D341Med (cell line): ENCODE measurements at regions not wholly inside any gene's neighbourhood (a gene's known extent, or its start where the extent isn't known, plus 50 kb on each side); places are given as distances from the start of the nearest gene placed in this dataset.

Experiments
- DNase-seq: peaks from one replicate; pipeline ENCODE4 v3.0.0; 2012; ENCODE audit warnings: low spot score

DNA sequence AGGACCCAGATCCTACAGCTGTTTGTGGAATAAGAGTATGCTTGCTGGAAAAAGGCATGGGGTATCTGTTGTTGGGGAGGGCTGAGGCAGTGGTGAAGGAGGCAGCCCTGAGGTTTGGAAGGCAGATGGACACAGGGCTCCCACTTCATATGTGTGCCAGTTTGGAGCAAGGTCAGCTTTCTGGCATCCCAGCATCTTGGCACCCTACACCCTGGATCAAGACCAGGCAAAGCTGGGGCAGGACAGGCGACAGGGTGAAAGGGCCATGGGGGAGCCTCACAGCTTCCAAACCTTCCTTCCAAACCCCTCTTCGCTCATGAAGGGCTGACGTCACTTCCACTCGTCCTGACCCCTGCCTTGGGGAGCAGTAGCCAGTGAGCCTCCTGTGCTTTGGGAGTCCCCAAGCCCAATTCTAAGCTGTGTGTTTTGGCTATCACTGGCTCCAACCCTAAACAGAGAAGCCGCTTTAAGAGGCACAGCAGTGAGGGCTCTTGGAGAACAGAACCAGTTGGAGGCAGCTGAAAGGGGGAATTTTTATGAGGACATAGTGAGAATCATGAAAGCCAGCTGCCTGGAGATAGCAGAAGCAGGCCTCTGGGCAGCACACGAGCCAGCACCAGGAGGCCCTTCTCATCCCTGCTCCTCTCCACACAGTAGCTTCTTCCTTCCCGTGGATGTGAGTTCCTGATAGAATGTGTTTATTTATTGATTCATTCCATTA is 448.6 kb upstream of the CDH4 start:
- no peak for DNase-seq

DNA sequence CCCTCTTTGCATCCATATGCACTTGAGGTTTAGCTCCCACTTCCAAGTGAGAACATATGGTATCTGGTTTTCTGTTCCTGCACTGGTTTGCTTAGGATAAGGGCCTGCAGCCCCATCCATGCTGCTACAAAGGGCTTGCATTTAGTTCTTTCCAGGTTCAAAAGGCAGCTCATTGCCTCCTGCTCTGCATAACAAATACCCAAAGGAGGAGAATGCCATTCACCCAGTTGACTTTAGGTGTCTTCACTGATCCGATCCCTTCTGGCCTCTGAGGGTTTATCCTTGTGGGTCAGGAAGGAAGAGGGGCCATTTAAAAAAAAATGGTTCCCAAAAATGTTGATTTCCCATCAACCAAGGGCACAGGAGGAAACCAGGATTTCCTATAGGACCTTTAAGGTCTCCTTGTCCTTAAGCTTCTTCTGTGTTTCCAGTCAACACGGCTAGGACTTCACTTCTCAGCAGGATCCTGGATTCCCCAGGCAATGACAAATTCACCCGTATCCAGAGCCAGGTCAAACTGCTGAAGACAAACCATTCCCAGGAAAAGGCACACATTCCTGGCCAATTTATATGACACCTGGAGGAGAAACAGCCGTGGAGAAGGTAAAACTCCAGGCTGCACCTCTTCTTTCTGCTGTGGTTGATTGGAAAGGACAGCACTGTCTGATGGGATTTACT is 447.7 kb upstream of the CDH4 start:
- DNase-seq, result no peak

DNA sequence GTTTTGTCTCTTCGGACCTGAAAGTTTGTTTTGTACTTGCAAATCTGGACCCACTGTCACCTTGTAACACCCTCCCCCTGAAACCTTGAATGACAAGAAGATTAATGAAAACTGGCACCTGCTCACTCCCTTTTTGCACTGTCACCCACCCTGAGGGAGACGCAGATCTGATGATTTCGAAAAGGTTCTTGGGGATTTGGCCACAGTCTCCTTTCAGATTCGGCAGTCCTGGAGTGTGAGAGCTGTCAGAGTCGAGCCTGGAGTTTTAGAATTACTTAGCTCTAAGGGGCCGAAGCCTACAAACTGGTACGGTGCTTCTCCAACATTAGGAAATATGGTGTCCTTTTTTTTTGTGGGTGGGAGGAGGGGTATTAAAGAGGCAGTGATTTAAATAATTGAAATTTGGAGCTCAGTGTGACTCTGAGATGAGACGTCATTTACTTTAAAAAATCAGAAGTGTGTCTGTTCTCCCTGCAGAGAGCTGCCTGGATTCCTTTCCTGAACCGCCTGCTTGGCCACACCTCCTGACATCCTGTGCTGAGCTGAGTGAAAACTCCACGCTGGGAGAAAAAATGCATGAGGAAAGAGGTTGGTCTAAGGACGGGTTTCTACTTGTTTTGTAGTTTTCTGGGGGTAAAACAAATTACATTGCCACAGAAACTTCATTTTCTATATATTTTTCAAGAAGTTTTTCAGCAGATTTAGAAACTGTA is 447.0 kb upstream of the CDH4 start:
- DNase-seq, result no peak

DNA sequence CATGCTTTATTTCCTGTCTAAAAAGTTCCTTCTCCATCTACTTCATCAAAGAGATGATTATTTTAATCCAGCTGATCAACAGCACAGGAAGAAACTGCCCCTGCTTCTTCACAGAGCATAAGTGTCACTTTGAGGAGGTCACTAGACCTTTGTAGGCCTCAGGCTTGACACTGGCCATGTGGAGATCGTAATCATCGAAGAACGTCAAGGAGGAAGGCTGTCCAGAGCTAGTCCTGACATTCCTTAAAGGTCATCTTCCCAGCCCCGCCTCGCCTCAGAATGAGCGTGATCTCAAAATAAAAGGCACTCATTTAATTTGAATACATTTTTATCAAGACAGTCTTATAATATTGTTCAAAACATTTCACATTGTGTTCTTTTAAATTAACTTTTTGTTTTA is 445.7 kb upstream of the CDH4 start:
- DNase-seq, result no peak

DNA sequence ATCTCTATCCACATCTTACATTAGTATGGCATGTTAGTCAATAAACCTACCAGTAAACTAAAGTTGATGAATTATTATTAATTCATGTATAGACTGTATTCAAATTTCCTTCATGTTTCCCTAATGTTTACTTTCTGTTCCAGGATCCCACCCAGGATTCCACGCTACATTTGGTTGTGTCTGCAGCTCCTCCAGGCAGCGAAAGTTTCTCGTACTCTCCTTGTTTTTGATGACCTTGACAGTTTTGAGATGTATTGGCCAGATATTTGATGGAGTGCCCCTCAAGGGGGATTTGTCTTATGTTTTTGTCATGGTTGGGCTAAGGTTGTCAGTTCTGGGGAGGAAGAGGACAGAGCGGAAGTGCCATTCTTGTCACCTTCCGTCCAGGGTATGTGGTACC is 445.2 kb upstream of the CDH4 start:
- no peak for DNase-seq

DNA sequence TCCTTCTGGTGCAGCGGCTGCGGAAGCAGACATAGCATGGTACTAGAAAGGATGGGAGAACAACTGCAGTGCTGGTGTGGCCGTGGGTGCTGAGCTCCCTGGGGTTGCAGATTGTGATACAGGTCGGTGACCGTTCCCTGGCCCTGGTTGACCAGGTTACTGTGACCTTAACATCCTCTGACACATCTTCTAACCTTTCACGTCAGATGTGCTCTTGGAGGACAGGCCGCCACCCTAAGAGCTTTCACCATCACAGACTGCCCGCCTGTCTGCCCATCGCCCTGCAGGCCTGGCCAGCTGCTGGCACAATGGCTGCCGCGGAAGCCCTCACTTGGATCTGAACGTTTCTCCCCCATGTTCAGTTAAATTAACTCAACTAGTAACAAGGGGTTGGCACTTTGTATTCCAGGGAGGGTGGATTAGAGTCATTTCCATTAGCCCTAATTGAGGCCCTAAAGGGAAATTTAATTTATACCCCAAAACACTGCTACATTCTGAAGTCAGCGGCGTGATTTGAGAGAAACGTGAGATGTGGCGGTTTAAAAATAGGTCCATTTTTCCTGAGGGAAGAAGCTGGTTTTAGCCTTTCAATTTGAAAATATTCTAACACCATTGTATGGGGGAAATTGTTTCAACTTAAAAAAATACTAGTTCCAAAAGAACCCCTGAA is 443.9 kb upstream of the CDH4 start:
- no peak for DNase-seq

DNA sequence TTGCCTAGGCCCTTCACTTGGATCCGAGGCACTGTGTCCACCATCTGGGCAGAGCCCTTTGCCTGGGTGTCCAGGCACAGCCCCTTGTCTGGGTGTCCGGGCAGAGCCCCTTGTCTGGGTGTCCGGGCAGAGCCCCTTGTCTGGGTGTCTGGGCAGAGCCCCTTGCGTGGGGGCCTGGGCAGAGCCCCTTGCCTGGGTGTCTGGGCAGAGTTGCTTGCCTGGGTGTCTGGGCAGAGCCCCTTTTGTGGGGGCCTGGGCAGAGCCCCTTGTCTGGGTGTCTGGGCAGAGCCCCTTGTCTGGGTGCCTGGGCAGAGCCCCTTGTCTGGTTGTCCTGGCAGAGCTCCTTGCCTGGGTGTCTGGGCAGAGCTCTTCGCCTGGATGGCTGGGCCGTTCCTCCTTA is 443.4 kb upstream of the CDH4 start:
- DNase-seq, result no peak

DNA sequence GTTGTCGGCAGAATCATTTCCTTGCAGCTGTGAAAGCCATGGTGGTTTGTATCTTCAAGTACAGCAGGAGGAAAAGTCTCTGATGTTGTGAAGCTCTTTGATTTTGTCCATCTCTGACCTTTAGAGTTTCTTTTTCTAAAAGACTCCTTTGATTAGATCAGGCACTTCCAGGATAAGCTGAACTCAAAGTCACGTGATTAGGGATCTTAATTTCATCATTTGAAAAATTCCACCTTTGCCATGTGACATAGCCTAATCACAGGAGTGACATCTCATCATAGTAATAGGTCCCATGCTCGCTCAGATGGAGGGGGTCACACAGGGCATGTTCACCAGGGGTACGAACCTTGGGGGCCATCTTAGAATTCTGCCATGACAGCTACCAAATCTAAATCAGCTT is 441.5 kb upstream of the CDH4 start:
- no peak for DNase-seq

DNA sequence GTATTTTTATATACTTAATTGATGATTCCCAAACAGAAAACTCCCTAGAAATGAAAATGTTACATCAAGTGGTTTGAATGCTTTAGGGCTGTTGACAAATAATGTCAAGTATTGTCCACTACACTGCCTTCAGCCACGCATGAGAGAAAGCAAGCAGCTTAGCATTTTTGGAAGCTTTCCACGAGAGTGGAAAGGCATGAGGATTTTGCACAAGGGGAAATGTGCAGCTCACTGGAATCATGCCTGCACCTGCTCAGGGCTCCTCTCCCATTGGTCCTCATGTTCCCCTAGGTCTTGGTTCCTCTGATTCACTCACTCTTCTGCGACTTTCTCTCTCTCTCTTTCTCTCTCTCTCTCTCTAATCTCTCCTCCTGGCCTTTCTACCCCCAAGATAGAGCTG is 439.5 kb upstream of the CDH4 start:
- DNase-seq, result no peak

DNA sequence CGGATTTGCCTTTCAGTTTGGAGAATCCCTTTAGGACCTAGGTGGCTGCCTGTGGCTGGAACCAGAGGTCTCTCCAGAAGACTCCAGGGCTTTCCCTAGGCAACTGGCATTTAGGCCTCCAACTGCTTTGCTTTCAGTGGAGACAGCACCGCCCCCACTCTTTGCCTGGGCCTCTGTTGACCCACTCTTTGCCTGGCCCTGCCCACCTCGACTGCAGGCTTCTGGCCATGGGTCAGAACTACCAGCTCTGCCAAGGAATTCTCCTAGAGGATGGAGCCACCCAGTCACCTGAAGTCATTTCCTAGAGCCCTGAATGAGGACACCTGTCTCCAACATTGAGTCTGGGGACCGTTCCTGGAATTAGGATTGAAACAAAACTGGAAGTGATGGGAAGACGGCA is 439.0 kb upstream of the CDH4 start:
- DNase-seq, result no peak

DNA sequence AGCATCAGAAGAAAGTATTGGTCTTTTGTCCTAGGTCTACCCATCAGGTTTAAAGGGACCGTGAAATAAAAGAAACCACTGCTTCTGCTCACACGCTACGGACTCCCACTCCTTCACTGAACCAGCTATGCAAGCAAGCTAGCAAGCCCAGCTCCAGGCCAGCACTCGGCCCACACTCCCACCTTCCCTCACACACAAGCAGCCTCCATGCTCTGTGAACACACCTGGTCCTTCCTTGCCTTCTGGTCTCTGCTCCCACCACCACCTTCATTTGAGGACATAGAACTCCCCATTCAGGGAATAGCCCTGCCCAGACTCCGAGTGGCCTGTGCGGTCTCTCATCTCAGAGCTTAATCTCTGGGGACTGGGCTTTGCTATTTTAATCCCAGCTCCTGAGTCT is 436.4 kb upstream of the CDH4 start:
- DNase-seq, result no peak

DNA sequence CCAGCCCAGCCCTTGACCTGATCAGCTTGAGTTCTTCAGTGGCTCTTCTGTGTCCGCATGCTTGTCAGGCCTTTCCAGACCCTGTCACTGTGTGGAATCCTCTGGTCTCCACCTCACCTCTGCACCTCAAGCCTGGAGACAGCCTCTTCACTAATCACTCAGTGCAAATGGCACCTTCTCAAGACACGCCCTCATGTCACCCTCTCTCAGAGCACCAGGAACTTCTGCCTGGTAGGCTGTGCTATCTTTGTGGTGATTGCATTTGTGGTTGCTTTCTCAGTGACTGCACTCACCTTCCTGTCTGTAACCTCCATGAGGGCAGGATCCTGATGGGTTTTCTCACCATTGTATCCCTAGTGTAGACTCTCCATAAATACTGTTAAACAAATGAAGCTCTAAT is 435.2 kb upstream of the CDH4 start:
- no peak for DNase-seq

DNA sequence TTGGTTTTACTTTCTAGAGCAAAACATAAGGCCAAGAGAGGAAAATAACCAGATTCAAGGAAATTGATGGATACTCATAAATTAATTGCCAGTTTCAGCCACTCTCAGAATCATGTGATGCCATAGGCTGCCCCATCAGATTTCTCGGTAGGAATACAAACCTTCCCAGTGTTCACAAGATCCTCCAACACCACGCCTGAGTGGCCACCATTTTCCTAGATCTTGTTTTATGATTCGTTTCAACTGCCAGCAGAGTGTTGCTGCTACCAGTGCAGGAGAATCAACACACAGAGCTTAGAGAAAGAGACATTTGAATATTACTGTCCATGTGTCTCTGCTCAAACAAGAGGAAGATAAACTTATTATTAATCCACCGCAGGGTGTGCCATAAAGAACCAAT is 434.2 kb upstream of the CDH4 start:
- no peak for DNase-seq

DNA sequence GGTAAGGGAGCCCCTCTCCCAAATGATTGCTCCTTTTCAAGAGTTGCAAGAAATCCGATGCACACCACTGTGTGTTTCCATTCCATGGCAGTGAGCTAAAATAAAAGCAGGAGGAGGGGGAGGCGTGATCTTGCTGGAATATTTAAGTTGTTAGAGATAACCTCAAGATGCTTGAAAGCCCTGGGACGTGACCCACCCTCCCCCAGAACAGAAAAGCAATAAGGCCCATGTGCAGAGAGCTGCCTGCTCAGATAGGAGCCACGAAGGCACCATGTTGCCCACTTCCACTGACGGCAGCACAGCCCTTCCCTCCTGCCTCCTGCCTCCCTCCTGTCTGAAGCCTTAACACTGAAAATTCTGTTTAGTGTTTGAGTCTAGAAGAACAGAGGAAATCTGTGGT is 432.6 kb upstream of the CDH4 start:
- no peak for DNase-seq

DNA sequence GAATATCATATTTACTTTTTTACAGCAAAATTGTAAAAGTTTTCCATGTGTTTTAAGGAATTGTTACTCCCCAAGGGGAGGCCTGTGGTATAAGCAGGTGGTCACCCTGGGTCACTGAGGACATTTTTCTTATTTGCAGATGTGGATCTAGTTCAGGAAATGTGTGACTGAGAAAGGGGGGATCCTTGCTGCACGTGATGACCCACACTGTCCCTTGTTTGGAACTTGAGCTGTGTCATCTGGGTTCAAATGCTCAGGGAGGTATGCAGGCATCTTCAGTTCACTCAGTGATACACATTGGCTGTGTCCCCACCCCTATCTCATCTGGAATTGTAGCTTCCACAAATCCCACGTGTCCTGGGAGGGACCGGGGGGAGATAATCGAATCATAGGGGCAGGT is 431.9 kb upstream of the CDH4 start:
- no peak for DNase-seq

DNA sequence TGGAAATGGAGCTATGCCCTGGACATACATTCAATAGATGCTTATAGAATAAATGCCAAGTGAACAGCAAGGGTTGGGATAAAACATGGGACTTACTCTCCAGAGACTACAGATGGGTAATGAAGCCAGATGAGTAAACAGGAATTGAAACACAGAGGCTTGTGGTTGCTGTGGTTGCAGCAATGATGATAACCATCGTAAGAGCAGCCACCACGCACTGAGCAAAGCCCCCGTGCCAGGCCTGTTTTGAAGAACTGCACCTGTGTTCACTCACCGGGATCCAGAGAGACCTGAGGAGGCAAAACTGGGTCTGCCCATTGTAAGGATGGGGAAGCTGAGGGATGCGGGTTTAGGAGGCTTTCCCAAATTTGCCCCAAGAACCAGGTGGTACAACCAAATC is 431.1 kb upstream of the CDH4 start:
- no peak for DNase-seq

DNA sequence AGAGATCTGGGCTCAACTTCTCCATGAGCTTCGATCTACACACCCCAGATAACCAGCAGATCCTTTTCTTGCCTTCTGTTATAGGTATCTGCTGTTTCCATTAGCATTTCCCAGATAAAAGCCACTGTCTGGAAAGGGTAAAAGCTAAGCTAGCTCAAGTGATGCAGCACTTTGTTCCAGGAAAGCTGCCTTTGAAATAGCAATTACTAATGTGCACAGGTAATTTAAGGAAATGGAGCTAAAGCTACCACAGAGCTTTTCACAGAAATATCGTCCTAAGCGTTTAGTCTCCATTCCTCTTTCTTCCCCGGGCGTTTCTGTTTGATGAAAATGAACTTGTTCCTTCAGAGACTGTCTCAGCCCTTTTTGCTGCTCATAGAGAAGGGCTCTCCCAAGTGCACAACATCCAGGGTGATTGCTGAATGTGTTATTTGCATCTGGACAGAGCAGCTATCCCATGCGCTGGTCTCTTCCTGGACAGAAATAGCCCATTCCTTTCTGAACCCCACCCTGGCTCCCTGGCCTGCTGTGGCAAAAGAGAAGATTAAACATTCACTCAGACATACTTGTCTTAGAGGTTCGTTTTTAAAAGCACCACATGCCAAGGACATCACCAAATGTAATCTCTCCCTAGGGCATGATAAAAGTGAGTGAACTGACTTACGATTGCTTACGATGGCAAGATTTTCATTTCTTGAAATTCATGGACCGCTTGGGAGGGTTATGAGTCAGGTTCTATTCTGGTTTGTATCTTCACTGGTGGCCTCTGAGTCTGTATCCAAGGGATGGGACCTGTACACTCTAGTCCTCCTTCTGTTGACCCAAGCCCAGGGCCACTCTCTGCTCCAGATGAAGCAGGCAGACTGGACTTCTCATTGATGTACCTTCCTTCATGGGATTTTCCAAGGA is 429.1 kb upstream of the CDH4 start:
- DNase-seq, result no peak

DNA sequence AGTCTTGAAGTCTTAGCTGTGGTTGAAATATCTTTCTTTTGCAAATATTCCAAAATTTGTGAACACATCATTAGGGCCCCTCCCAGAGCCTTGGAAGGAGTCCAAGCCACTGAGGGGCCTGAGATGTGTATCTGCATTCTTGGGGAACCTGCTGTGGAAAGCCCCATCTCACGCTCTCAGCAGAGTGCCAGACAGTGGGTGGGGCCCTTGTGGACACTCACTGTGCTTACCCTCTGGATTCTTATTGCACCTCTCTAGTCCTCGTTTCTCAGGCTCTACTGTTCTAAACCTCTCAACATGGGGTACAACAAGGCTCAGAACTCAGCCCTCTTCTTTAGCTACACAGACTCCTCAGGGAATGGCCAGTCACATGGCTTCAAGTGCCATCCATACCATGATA is 416.2 kb upstream of the CDH4 start:
- DNase-seq, result no peak

DNA sequence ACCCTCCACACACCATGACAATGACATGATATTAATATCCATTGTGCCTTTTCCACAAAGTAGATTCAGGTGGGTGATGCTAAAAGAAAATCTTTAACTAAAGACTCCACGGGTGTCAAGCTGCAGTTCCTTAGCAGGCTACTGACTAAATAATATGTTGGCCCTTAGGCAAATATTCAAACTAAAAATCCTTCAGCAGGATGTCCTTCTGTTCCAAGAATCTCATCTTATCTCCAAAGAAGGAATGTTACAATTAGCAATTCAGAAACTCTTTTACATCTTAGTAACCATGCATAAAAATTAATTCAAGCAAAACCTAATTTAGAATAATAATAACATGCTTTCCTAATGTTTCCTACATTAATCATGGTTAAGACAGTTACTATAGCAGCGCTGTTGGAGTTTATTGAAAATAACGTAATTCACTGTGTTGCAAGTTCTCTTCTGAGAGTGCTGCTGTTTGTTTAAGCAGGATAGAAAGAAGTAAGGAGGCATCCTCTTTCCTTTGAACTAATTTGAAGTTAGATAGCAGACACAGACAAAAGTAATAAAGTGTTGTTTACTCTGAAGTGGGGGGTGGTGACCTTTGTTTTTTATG is 414.8 kb upstream of the CDH4 start:
- no peak for DNase-seq

DNA sequence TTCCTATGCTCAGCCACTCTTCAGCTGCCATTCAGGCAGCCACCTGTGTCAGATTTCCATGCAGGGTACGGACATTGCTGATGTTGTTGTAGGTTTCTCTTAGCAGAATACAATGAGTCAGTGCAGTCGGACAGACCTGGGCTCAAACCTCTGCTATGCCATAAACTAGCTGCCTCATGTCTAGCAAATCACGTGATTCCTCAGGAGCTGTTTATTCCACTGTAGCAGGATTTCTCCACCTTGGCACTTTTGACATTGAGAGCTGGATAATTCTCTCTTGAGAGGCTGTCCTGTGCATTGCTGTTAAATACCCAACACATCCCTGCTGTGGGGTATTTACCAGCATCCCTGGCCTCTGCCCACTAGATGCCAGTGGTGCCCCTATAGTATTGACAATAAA is 413.8 kb upstream of the CDH4 start:
- no peak for DNase-seq

DNA sequence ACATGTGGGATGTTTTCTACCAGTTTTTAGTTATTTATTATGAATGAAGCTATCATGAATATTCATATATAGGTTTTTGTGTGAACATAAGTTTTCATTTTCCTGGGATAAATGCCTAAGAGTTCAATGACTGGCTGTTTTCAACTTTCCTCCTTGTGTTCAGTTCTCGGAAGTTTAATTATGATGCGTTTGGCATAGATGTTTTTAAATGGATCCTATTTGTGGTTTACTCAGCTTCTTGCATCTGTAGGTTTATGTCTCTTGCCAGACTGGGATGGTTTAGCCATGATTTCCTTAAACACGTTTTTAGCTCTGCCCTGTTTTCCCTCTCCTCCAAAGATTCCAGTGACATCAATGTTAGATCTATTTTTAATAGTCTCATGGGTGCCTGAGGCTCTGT is 411.1 kb upstream of the CDH4 start:
- no peak for DNase-seq

DNA sequence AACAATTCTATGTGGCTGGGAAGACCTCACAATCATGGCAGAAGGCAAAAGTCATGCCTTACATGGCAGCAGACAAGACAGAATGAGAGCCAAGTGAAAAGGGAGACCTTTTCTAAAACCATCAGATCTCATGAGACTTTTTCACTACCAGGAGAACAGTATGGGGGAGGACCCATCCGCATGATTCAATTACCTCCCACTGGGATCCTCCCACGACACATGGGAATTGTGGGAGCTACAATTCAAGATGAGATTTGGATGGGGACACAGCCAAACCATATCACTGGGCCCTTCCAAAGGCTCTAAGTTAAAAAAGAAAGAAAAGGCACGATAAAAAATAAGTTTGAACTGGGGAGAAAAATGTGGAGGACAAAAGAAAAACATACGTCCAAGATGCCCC is 406.9 kb upstream of the CDH4 start:
- DNase-seq, result no peak
